ENCODE measurements at regions not wholly inside any gene's neighbourhood (a gene's known extent, or its start where the extent isn't known, plus 50 kb on each side); places are given as distances from the start of the nearest gene placed in this dataset.

GRCh38 chr1:18045621-18046020, 62.0 kb upstream of the IGSF21 start:
- Histone ChIP-seq H3K4me3 (ENCODE audit: low read depth, low read length, poor library complexity, severe bottlenecking) (no peak overlapping the region), H3K36me3 (ENCODE audit: insufficient read depth, low read length) (no peaks in the 10 kb centered on the region), H4K20me1 (ENCODE audit: insufficient read depth, low read length) (no peaks in the 10 kb centered on the region), H3K9me3 (ENCODE audit: low read length) (no peaks in the 10 kb centered on the region), H3F3A (ENCODE audit: insufficient read depth, low read length) (no peaks in the 10 kb centered on the region), H3K27ac (ENCODE audit: low read depth, low read length, poor library complexity, severe bottlenecking) (no peak overlapping the region), H3K9me2 (ENCODE audit: low read depth, low read length) (no peaks in the 10 kb centered on the region), H3K27me3 (ENCODE audit: insufficient read depth, low read length) (no peaks in the 10 kb centered on the region), H3K4me1 (ENCODE audit: insufficient read depth, low read length, severe bottlenecking) (no peaks in the 10 kb centered on the region), H2AFZ (ENCODE audit: low read length) (no peak overlapping the region), H3K9ac (ENCODE audit: low read length) (no peak overlapping the region), H3K79me2 (ENCODE audit: insufficient read depth, low read length) (no peaks in the 10 kb centered on the region), H3K4me2 (ENCODE audit: low read length) (no peak overlapping the region)
- no peak for TF ChIP-seq CTCF (IDR thresholded peaks at IDR 0.05; ENCODE audit: low read length)
- no peak for TF ChIP-seq EZH2 (IDR thresholded peaks at IDR 0.05; ENCODE audit: borderline replicate concordance, low read length)

GRCh38 chr1:18047122-18047521, 60.5 kb upstream of the IGSF21 start:
- H3F3A ChIP-seq (ENCODE audit: insufficient read depth, low read length) = no peaks in the 10 kb centered on the region
- H2AFZ ChIP-seq (ENCODE audit: low read length) = no peak overlapping the region
- no peaks in the 10 kb centered on the region for H3K9me3 ChIP-seq (ENCODE audit: low read length)
- H3K79me2 ChIP-seq (ENCODE audit: insufficient read depth, low read length) = no peaks in the 10 kb centered on the region
- H4K20me1 ChIP-seq (ENCODE audit: insufficient read depth, low read length) = no peaks in the 10 kb centered on the region
- H3K9ac ChIP-seq (ENCODE audit: low read length) = no peak overlapping the region
- H3K27me3 ChIP-seq (ENCODE audit: insufficient read depth, low read length) = no peaks in the 10 kb centered on the region
- no peaks in the 10 kb centered on the region for H3K9me2 ChIP-seq (ENCODE audit: low read depth, low read length)
- TF ChIP-seq EZH2 (IDR thresholded peaks at IDR 0.05; ENCODE audit: borderline replicate concordance, low read length) = no peak
- TF ChIP-seq CTCF (IDR thresholded peaks at IDR 0.05; ENCODE audit: low read length) = no peak
- H3K36me3 ChIP-seq (ENCODE audit: insufficient read depth, low read length) = no peaks in the 10 kb centered on the region
- no peak overlapping the region for H3K4me2 ChIP-seq (ENCODE audit: low read length)
- no peaks in the 10 kb centered on the region for H3K4me1 ChIP-seq (ENCODE audit: insufficient read depth, low read length, severe bottlenecking)
- no peak overlapping the region for H3K4me3 ChIP-seq (ENCODE audit: low read depth, low read length, poor library complexity, severe bottlenecking)
- H3K27ac ChIP-seq (ENCODE audit: low read depth, low read length, poor library complexity, severe bottlenecking) = no peak overlapping the region

- no peaks in the 10 kb centered on the region for H3K9me3 ChIP-seq (ENCODE audit: low read length)
- no peaks in the 10 kb centered on the region for H3K79me2 ChIP-seq (ENCODE audit: insufficient read depth, low read length)
- TF ChIP-seq CTCF (IDR thresholded peaks at IDR 0.05; ENCODE audit: low read length) (no peak), EZH2 (IDR thresholded peaks at IDR 0.05; ENCODE audit: borderline replicate concordance, low read length) (no peak)
- H3F3A ChIP-seq (ENCODE audit: insufficient read depth, low read length) = no peaks in the 10 kb centered on the region
- H3K9ac ChIP-seq (ENCODE audit: low read length) = no peak overlapping the region
- H3K4me1 ChIP-seq (ENCODE audit: insufficient read depth, low read length, severe bottlenecking) = no peaks in the 10 kb centered on the region
- no peak overlapping the region for H2AFZ ChIP-seq (ENCODE audit: low read length)
- no peak overlapping the region for H3K4me2 ChIP-seq (ENCODE audit: low read length)
- no peaks in the 10 kb centered on the region for H3K36me3 ChIP-seq (ENCODE audit: insufficient read depth, low read length)
- H3K27me3 ChIP-seq (ENCODE audit: insufficient read depth, low read length) = no peaks in the 10 kb centered on the region
- no peak overlapping the region for H3K4me3 ChIP-seq (ENCODE audit: low read depth, low read length, poor library complexity, severe bottlenecking)
- H3K27ac ChIP-seq (ENCODE audit: low read depth, low read length, poor library complexity, severe bottlenecking) = no peak overlapping the region
- no peaks in the 10 kb centered on the region for H4K20me1 ChIP-seq (ENCODE audit: insufficient read depth, low read length)
- H3K9me2 ChIP-seq (ENCODE audit: low read depth, low read length) = no peaks in the 10 kb centered on the region
Measured at GRCh38 chr1:18049228-18049627, 58.4 kb upstream of the IGSF21 start.

Measured in OCI-LY1 (cell line).